ENCODE measurements at regions not wholly inside any gene's neighbourhood (a gene's known extent, or its start where the extent isn't known, plus 50 kb on each side); places are given as distances from the start of the nearest gene placed in this dataset.

DNA sequence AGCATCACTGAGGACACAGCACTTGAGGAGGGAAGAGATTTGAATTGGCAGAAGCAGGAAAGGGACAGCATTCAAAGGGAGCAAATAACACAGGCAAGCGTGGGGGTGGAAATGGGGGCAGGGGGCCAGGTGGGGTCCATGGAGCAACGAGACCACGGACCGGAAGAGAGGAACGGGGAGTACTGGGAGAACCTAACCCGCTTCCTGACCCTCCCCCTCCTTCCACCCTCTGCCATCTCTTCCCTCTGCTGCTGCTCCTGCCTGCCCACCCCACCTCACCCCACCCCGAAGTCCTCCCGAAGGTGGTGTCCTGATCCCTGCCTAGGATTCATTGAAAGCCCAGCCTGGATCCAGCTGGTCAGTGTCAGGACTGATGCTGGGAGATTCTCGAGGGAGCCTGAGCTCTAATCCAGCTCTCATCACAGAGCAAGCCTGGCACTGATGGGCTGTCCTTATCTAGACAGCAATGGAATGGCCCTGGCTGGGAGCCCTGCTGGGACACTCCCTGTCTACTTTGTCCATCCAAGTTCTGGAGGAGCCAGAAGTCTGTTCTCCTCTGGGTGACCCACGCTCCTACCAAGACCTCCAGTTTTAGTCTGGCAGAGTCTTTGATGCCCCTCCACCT is 105.0 kb downstream of the TRIM29 start:
- DNase-seq (ENCODE audit: low read depth) = no peak

DNA sequence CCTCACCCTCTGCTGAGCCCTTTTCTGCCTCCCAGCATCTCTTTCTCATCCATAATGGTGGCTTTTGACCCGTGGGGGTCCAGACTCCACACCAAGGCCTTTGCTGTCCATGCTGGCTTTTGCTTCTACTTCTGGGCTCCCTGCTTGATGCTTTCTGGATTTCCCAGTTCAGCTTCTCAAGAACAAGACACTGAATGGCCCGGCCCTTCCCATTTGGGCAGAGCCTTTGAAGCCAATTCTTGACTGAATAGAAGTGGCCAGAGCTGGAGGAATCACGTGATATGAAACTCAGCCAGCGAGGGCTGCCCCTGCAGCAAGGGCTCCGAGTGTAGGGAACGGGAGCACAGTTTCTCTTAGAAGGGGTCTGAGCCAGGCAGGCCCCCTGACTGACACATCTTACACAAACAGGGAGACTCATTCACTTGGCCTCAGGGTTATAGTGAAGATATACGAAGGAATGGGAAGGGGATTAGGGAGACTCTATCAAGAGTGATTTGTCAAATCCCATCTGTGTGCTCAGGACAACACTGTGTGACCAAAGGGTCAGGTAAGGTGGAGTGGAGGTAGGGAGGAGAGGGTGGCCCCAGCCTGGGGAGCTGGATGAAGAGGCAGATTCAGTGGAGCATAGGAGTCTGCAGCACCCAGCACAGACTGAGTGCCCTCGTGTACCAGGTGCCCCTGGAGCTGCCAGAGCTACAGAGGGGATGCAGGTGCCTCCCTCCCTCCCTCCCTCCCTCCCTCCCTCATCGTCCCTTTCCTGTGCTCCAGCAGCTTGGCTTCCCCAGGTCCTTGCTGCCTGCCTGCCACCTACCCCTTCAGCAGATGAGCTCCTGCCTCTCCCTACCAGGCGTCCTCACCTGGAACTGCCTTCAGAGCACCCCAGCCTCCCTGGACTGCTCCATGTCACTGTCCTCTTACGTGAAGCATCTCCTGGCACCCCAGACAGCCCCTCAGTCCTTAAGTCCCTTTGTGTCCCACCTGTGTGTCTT is 106.0 kb downstream of the TRIM29 start:
- DNase-seq (ENCODE audit: low read depth) = no peak

DNA sequence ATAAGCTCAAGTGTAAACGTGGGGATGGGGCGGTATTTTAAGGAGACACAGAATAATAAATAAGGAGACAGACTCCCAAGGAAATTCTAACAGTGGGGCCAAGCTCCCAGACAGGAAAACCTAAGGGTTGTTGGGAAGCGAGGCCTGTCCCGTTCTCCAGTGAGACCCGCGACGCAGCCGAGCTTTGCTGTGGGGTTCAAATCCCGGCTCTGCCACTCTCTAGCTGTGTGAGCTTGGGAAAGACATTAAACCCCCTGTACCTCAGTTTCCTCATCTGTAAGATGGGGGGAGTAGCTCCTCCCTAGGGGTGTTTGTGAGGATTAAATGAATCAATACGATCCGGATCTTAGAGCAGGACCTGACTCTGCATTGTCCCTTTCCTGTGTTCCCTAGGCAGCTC is 106.8 kb downstream of the TRIM29 start:
- DNase-seq (ENCODE audit: low read depth) = no peak

DNA sequence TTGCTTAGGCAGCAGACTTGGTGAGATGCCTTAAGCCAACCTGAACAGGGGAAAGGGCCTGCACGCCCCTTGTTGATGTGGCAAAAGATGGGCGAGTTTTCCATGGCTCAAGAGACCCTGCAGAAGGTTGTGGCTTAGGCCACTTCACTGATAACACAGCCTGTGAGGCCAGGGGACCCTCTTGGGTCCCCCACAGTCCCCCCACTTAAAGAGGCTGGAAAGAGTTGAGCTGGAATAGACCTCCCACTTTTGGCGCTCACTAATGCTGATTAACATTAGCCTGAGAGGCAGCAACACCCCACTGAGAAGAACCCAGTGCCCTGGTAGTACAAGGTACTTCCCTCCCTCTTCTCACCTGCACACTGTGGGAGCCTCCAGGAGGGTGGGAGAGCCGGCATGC is 107.5 kb downstream of the TRIM29 start:
- DNase-seq (ENCODE audit: low read depth) = no peak

DNA sequence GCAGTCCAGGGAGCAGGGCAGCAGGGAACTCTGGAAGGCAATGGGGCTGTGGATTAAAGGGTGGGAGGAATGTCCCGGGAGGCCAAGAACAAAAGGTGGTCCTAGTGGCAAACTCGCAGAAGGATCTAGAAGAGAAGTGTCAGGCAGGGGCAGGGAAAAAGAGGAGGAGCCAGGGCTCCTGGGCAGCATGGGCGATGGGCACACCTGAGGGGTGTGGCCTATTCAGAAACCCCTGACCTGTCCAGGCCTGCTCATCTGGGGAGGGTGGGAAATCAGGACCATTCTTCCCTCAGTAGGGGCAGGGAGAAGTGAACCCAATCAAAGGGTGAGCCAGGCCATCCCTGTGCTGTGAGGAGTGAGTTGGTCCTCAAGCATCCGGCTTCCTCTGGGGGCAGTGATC is 108.6 kb downstream of the TRIM29 start:
- no peak for DNase-seq (ENCODE audit: low read depth)

DNA sequence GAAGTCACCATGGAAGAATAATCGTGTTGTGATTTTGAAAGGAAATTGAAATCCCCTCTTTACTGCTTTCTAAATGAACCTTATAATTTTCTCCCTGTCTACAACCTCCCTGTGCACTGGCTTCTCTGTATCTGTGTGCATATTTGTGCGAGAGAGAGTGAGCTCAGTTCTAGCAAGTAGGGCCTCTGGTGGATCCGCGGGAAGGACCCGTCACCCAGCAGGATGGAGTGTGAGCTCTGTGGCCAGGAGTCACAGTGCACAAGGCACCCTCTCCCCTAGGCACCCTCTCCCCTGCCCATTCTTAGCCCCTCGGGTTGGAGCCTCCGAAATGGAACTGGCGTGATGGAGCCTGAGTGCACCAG is 109.0 kb downstream of the TRIM29 start:
- no peak for DNase-seq (ENCODE audit: low read depth)

DNA sequence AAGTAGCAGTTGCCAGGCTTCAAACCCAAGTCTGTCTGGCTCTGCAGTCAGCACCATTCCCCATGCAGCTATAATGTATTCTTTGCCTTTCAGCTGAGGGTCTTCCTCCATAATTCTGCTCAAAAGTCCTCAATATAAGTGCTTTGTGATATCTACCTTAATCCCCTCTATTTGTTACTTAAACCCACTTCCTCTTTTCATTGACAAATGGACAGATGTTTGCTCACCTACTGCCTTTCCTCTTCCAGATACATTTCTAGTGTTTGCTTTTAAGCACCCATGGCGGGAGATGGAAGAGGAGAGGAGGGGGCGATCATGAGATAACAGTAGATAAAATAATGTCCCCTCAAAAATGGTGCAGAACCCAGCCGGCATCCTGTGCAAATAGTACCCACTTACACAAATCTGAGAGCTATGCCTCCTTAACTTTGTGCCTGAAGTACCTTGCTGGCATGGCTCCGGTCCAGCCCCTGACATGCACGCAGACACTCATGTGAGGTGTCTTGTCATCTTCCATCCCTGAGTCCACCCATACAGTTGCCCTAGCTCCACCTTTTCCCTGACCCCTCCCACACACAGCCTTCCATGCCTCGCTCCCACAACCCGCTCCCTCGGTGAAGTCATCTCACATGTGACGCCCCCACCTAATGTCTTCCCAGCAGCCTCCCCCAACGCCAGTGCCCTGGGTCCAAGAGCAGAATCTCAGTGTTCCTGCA is 109.6 kb downstream of the TRIM29 start:
- no peak for DNase-seq (ENCODE audit: low read depth)

DNA sequence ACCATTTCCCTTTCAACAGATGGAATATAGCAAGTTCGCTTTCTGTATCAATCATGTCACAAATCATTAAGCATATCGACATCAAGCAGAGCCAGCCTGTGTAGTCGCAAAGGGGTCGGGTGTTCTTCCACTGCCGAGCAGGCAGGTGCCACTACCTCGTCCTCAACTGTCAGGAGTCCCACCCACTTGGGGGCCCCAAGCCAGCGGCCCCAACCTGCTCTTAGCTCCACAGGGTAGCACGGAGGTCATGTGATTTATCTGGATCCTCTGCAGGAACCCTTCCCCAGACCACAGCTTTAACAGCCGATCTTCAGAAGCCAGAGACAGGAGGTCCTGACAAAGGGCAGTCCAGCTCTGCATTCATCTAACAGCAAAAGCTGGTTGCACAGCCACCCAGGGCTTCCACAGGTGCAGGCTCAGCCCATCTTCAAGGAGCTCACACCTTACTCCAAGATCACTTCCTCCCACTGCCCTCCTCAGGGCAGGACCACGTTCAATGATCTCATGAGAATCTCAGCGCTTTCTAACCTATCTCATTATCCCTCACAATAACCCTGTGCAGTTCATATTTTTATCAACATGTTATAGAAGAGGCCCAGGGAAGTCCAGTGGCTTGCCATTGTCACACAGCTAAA is 110.2 kb downstream of the TRIM29 start:
- DNase-seq (ENCODE audit: low read depth) = no peak

DNA sequence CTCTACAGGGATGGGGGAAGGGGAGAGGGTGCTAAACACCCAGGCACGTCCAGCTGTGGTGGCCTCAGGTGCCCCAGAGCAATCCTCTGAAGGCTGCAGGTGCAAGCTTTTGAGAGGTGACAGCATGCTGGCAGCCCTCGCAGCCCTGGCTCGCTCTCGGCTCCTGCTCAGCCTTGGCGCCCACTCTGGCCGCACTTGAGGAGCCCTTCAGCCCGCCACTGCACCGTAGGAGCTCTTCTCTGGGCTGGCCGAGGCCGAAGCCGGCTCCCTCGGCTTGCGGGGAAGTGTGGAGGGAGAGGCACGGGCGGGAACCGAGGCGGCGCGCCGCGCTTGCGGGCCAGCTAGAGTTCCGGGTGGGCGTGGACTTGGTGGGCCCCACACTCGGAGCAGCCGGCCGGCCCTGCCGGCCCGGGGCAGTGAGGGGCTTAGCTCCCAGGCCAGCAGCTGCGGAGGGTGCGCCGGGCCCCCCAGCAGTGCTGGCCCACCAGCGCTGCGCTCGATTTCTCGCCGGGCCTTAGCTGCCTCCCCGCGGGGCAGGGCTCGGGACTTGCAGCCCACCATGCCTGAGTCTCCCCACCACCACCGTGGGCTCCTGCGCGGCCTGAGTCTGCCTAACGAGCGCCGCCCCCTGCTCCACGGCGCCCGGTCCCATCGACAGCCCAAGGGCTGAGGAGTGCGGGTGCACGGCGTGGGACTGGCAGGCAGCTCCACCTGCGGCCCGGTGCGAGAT is 112.1 kb downstream of the TRIM29 start:
- DNase-seq (ENCODE audit: low read depth) = no peak

DNA sequence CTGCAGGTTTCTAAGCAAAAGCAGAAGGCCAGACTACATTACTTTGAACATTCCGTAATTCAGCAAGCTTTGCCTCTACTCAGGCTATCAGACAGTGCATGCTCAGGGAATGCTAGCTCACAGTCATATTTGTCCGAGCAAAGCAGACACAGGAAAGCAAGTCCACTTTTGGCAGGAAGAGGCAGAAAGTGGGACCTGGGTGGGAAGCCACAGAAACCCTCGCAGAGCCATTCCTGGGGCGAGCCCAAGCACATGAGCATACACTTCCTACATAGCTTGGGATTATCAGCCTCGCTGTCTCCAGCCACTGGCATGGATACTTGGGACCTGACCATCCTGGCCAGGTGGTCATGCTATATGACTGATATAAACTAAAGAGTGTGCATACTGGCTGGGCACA is 113.3 kb downstream of the TRIM29 start:
- no peak for DNase-seq (ENCODE audit: low read depth)

DNA sequence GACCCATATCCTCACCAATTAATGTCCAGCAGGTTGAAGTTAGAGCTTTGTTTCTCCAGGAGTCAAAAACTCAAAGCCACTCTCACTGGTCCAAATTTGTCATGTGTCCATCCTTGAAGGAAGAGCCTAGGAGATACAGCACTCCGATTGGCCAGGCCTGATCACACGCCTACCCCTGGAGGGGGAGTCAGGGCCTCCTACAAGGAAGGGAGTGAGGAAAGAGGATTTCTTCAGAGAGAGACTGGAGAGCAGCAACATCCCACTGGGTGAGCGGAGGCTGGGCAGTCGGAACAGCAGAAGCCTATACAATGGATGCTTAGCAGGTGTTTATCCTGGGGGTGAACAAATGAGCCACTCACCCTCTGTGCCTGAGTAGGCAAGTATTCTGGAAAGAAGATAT is 113.9 kb downstream of the TRIM29 start:
- DNase-seq (ENCODE audit: low read depth) = no peak

DNA sequence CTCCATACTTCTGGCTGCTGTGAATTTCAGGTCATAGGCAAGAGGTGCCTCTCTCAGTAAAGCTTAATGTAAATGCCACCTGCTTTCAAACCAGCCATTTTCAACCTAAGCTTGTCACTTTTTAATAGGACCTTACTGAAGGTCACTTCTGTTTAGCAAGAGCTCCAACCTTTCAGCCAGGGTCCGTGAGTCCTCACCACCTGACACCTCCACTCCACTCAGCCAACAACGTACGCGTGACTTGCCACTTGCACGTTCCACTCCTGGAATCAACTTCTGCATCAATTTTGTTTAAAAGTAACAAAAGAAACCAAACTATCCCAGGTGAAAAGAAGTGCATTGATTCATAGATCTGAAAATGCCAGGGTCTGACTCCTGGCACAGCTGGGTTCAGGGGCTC is 114.4 kb downstream of the TRIM29 start:
- DNase-seq (ENCODE audit: low read depth) = no peak

DNA sequence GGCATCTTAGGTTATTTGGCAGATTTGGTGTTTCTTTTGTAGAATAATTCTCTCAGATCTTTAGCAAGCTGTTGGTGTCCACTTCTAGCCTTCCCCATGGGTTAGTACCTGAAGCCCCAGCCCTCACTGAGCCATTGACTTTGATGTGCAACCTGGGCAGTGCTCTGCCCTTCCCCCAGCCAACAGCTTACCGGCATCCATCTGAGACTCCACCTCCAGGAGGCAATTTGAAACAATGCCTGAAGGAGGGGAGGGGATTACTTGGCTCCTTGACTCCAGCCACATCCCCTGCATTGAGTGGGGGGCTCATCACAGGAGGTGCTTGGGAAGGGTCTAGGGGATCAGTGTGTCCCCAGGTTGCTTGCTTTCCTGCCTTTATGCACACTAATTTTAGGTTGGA is 114.8 kb downstream of the TRIM29 start:
- no peak for DNase-seq (ENCODE audit: low read depth)

DNA sequence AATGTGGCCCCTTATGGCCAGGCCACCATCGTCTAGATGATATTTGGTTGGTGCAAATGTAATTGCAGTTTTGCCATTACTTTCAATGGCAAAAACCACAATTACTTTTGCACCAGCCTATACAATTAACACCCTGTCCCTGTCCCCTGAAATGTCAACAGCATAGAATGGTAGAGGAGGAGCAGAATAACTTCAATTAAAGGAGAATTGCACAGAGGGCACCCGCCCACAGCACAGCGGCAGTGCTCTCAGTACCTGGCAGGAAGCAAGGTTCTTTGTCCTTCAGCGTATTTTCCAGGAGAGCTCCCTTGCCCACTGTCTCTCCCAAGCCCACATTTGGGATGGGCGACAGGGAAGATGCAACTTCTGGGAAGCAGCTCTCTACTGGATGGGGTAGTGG is 115.3 kb downstream of the TRIM29 start:
- DNase-seq (ENCODE audit: low read depth) = no peak

DNA sequence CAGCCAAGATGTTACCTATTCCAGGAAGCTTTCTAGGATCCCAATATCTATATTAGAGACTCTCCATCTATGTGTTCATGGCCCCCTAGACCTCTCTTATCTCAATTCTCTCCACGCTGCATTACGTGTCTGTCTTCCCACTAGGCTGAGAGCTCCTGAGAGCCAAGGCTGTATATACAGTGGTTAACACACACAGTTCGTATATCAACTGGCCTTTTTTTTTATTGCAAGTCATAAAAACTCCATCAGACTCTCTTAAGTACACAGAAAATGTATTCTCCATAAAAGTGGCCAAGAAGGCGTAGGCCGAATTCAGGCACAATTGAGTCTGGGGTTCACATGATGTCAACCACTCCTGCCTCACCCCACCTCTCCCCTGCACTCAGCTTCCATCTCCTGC is 115.9 kb downstream of the TRIM29 start:
- no peak for DNase-seq (ENCODE audit: low read depth)

DNA sequence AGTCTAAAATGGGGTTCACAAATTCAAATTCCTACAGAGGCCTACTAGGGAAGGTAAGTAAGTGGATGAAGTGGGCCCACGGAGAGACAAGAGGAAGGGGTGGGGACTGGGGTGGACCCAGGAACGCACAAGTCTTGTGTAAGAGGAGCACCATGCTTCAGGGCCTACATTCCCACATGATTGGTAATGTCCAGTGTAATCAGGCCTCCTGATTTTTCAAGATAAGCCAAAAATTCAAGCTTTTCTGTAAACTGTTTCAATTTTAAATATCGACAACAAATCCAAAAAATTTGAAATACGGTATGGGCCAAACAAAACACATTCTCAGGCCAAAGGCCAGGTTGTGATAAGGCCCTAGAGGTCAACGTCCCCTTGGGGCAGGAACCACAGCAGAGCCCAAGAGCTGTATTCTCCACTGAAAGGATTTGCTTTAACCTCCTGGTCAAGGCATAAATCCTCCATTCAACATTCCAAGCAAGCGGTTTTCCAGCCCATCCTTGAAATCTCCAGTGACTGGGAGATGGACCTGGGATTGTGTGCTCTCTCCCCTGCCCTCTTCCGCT is 116.4 kb downstream of the TRIM29 start:
- DNase-seq (ENCODE audit: low read depth) = no peak

DNA sequence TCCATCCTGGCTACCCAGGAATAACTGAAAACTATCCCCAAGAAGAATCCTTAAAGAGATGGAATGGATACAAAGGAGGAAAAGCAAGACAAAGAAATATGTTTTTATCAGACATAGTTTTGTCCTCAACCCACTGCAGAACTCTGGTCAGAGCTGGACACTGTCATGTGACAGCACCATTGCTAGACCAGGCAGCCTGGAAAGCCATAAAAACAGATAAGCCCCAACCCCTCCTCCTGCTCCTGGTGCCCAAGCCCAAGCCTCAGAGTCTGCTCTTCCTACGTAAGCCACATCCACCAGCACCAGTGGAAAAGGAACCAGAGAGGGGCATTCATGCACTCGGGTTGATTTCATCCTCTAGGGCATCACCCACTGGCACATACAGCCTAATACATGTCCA is 116.9 kb downstream of the TRIM29 start:
- no peak for DNase-seq (ENCODE audit: low read depth)

DNA sequence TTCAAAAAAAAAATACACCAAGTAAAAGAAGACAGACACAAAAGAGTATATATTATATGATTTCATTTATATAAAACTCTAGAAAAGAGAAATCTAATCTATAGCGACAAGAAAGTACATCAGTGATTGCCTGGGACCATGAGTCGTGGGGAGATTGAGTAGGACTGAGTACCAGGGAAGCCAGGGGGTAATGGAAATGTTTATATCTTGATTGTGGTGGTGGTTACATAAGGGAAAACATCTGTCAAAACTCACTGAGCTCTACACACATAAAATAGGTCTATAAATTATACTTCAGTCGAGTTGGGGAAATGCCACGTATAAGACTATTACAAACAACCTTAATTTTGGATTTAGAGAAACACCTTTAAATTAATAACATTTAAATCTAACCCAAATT is 117.4 kb downstream of the TRIM29 start:
- no peak for DNase-seq (ENCODE audit: low read depth)

DNA sequence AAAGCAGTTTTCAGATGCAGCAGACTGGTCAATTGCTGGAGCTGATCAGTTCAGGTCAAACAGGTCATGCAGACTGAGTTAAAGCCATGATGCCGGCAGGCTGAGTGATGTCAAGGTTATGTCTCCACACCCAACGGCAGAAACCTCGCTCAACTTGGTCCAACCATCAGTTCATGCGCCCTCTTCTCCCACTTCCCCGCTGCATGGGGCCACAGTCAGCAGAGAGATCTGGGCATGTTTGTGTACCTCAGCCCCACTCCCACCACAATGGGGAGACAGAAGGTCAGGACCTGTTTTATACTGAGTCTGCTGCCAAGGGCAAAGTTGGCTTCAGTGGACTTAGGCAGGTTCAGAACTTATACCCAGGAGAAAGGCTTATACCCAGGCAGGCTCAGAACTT is 118.7 kb downstream of the TRIM29 start:
- DNase-seq (ENCODE audit: low read depth) = no peak

DNA sequence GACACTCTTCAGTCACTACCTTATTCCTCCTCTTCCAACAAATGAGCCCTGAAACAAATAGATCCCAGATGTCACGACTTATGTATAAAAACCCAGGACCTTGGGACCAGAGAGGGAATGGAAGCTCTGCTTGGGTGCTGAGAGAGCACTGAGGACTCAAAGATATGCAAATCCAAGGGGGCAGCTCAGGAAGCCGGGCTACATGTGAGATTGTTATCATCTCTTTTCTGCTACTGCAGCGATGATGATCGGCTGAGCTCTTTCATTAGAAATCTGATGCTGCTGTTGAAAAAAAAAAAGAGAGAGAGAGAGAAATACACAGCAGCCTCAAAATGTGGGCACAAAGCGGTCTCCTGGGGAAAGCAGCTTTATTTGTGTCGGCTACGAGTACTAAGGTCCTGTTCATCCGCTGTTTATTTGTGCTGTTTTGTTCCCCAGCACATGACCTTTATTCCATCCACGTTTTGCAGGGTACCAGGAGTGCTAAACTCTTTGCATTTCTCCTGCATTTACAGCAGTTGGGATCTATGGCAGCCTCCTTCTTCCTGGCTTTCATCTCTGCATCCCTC is 120.2 kb downstream of the TRIM29 start:
- no peak for DNase-seq (ENCODE audit: low read depth)

Data from non-pigmented ciliary epithelial cell (primary cell).